GM19438 (cell line): ENCODE measurements at regions not wholly inside any gene's neighbourhood (a gene's known extent, or its start where the extent isn't known, plus 50 kb on each side); places are given as distances from the start of the nearest gene placed in this dataset.
"Not testable (repeated sequence)": the region's sequence is repeated elsewhere in the genome, so short reads cannot be mapped to it uniquely, and the experiment has no call there.

Experiments
- ATAC-seq: cut with Tn5 transposase; IDR thresholded peaks from one replicate; pipeline ENCODE4 v1.9.1; 2021; ENCODE audit warnings: low read depth; ENCODE audit not compliant: unreplicated experiment

- ATAC-seq, result no peak
Measured at GRCh38 chr9:100794738-100795269, 216.9 kb downstream of the CAVIN4 start.

- ATAC-seq, result no peak
Measured at GRCh38 chr9:100803956-100804355, 224.6 kb upstream of the PLPPR1 start.

- no peak for ATAC-seq
Measured at GRCh38 chr9:100811643-100812042, 216.9 kb upstream of the PLPPR1 start.

DNA sequence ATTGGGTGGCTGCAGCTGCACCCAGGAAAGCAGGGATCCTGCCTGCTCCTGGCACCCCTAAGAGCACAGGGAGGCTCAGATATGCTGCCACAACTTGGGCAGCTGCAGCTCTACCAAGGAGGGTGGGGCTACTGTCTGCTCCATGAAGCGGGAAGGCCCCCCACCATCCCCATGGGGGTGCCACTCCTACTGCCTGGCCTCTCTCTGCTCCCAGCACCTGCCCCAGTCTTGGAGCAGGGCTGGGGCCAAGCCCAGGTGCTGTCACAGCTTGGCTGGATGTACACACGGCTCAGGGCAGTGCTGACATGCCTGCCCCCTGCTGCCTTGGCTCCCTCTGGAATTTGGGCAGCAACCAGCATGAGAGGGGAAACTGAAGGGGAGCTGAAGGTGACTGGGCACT lies 214.7 kb upstream of the PLPPR1 start:
- no peak for ATAC-seq

- no peak for ATAC-seq
Measured at GRCh38 chr9:100819980-100820379, 208.5 kb upstream of the PLPPR1 start.

- ATAC-seq, result not testable (repeated sequence)
Measured at GRCh38 chr9:100833035-100833434, 195.5 kb upstream of the PLPPR1 start.

DNA sequence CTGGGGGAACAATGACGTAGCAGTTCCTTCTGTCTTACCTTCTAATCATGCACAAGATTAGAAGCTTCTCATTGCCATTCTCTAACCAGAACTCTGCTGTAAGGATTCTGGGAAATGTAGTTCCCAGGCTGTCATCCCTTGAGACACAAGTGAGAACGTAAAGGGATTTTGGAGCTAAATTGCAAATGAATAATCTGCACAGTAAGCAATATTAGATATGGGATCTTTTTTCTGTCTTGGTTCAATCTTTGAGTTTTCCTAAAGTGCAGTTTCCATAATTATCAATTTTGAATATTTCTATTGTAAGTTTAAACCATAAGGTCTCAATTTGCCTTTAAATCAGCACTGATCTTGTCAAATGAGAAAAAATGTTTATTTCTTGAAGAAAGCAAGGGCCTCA lies 189.7 kb upstream of the PLPPR1 start:
- no peak for ATAC-seq

DNA sequence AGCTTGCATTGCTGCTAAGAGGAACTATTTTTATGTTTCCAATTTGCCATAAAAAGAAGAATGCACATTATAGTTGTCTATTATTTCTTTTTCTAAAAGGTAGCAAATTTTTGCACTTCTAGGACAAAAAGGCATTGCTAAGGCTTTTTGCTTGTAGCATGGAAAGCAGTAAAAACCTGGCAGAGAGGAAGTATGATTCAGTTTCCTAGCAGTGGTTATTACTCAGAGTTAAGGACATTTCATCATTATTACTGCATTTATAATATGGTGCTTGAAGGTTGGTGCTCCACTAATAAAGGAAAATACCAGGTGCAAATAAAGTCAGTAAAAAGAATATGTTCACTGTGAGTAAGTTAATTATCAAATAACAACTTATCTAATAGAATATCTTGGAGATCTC lies 179.8 kb upstream of the PLPPR1 start:
- ATAC-seq, result no peak

GRCh38 chr9:100852088-100852487 lies 176.4 kb upstream of the PLPPR1 start:
- no peak for ATAC-seq

GRCh38 chr9:100856238-100856637 lies 172.3 kb upstream of the PLPPR1 start:
- no peak for ATAC-seq

DNA sequence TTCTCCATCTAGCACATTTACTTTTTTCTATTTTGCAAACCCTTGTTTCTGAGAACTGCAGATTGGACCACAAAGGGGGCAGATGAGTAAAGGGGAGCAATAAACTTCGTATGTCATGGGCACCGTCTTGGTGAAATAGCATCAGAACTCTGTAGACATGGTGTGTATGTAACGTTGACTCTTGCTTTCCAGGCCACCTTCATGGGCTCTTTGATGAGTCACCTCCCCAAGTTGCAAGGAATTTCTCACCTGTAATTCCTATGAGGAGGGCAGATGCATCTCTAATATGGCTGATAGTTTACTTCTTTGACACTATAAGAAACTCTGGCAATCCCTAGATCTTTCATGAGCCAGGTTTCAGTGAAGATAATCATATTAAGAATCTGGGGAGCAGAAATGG lies 163.4 kb upstream of the PLPPR1 start:
- ATAC-seq, result no peak

GRCh38 chr9:100865648-100866047 lies 162.9 kb upstream of the PLPPR1 start:
- ATAC-seq, result no peak

DNA sequence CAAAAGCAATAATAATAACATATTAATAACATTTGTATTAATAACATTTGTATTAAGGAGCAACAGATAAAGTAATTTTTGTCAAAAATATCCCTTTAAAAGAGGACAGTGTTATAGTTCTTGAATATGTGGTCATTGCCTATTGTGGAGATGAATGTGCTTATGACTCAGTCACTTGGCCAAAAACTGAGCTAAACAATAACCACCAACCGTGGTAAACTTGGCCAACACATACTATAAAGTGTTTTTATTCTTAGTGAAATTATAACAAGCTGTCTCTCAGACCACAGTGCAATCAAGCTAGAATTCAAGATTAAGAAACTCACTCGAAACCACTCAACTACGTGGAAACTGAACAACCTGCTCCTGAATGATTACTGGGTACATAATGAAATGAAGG lies 159.2 kb upstream of the PLPPR1 start:
- no peak for ATAC-seq

- no peak for ATAC-seq
Measured at GRCh38 chr9:100879884-100880283, 148.6 kb upstream of the PLPPR1 start.

GRCh38 chr9:100880284-100880683 lies 148.2 kb upstream of the PLPPR1 start:
- no peak for ATAC-seq

DNA sequence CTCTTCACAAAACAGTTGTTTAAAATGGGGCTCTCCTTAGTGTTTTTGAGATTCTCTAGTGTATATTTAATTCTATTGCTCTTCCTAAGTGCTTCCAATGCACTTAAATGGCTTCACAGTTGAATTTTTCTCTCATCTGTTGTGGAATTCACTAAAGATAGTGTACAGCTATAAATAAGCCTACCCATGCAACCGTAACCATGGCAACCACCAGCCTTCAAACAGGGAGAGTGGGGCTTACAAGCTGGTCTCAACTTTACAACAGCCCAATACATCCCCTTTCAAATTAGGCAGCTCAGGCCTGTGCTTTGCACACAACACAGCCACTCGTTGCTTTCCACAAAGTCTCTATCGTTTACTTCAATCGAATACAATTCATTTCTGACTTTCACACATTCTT lies 144.0 kb upstream of the PLPPR1 start:
- ATAC-seq, result no peak

- no peak for ATAC-seq
Measured at GRCh38 chr9:100890321-100890720, 138.2 kb upstream of the PLPPR1 start.

DNA sequence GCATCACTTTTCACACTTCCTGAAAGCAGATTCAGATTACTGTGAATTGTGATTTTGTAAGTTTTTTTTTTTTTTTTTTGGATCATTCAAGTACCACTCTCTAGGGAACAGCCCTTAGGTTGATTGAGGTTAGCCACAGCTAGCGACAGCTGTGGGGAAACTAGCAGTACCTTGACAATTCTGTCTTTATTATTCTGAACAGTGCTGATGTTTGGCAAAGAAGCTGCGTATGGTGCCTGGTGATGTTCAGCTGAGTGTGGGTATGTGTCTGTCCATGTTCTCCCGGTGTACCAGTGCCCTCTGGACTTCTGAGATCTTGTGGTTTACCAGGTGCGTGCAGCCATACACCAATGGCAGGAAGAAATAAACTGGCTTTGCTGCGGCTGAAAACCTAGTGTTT lies 117.3 kb upstream of the PLPPR1 start:
- ATAC-seq, result no peak

- ATAC-seq, result no peak
Measured at GRCh38 chr9:100913257-100913656, 115.3 kb upstream of the PLPPR1 start.

GRCh38 chr9:100914266-100914665 lies 114.3 kb upstream of the PLPPR1 start:
- ATAC-seq, result no peak

DNA sequence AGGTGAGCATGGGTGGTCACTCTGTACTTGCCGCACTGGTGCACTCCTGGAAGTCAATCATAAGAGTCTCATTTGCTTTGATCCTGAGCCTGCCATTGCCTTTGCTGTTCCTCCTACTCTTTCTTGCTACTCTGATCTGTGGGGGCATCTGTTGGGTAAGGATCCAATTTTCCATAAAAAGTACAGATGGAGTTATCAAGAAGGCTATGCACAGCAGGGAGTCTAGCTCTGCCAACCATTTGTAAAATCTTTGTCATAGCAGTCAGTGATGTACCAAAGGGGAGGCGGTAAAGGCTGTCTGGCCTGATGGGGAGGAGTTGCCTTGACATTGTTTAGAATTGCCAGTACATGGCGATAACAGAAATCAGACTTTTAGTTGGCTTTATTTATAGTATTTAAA lies 109.0 kb upstream of the PLPPR1 start:
- ATAC-seq, result no peak

- ATAC-seq, result no peak
Measured at GRCh38 chr9:100926366-100926765, 102.2 kb upstream of the PLPPR1 start.

DNA sequence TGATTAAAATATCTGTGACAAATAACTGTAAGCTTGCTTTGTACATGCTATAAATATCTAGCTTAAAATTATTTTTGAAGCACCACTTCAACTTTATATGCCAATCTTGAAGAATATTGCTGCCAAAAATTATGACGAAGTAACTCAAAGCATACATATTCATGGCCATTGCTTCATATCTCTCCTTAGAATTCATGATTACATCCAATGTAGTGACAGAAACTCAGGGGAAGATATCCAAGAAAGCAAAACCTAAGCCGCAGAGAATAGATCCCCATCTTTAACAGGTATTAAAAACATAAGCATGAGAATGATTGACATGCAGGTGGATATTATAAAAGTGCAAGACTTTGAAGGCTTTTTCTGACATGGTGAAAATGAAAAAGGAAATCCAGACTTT lies 100.8 kb upstream of the PLPPR1 start:
- no peak for ATAC-seq
